H1 (cell line): ENCODE measurements at regions not wholly inside any gene's neighbourhood (a gene's known extent, or its start where the extent isn't known, plus 50 kb on each side); places are given as distances from the start of the nearest gene placed in this dataset.

Source experiments
- CTCF ChIA-PET: fragments of 300-600 bp; sonication (Branson Sonifier 250); formaldehyde crosslinking; loops from one replicate; lab custom pipeline; 2021; ENCODE audit not compliant: partially characterized antibody; lab: Charles Lee
- POLR2A ChIA-PET: fragments of 300-600 bp; sonication (Branson Sonifier 250); formaldehyde crosslinking; loops from one replicate; lab custom pipeline; 2021; ENCODE audit warnings: inconsistent platforms; ENCODE audit not compliant: partially characterized antibody; lab: Charles Lee
- DNase-seq, 2 experiments: peaks; one replicate each; pipeline versions ENCODE4 v3.0.0 to v3.0.0-alpha.2; 2010 to 2022; ENCODE audit warnings: low spot score in 2 of 2, low read depth in 1 of 2, mixed read lengths in 1 of 2
- FAIRE-seq: peaks from 2 replicates; lab custom pipeline; 2011; peaks lifted over from hg19 to GRCh38; lab: Jason Lieb, UNC
- H2AFZ ChIP-seq: 2 replicates; pipeline ENCODE4 v1.8.1; 2012; ENCODE audit warnings: low read length, inconsistent platforms
- H2AK5ac ChIP-seq: 2 replicates; pipeline ENCODE4 v1.6.1; 2013; ENCODE audit warnings: low read depth, low read length
- H2BK120ac ChIP-seq: replicated peaks from 2 replicates; pipeline ENCODE3; 2013; ENCODE audit warnings: low read depth, low read length, inconsistent platforms
- H2BK12ac ChIP-seq: 2 replicates; pipeline ENCODE4 v1.6.1; 2013; ENCODE audit warnings: low read depth, low read length
- H2BK15ac ChIP-seq: 2 replicates; pipeline ENCODE4 v1.6.1; 2013; ENCODE audit warnings: low read length
- H2BK20ac ChIP-seq: 2 replicates; pipeline ENCODE4 v1.6.1; 2013; ENCODE audit warnings: low read length
- H2BK5ac ChIP-seq: 2 replicates; pipeline ENCODE4 v1.6.1; 2013; ENCODE audit warnings: low read depth, low read length
- H3K14ac ChIP-seq: 2 replicates; pipeline ENCODE4 v1.6.1; 2013; ENCODE audit warnings: inconsistent platforms; ENCODE audit not compliant: insufficient read length
- H3K18ac ChIP-seq: 2 replicates; pipeline ENCODE4 v1.6.1; 2013; ENCODE audit warnings: low read length; ENCODE audit errors: extremely low read depth
- H3K23ac ChIP-seq: 2 replicates; pipeline ENCODE4 v1.6.1; 2013; ENCODE audit warnings: inconsistent platforms; ENCODE audit not compliant: insufficient read length
- H3K23me2 ChIP-seq: 2 replicates; pipeline ENCODE4 v1.6.1; 2013; ENCODE audit warnings: low read depth, low read length
- H3K27ac ChIP-seq: 2 replicates; pipeline ENCODE4 v1.6.1; 2011; ENCODE audit warnings: low read depth, low read length, inconsistent platforms
- H3K27me3 ChIP-seq, 4 experiments: replicated peaks in 1 of 4; 1 replicate in 1 of 4; 2 replicates in 3 of 4; pipeline versions ENCODE4 v1.6.1 to v1.8.1; 2011 to 2013; ENCODE audit warnings: low read length in 3 of 4, mild to moderate bottlenecking in 3 of 4, inconsistent platforms in 2 of 4, mixed read lengths in 2 of 4, moderate library complexity in 1 of 4; ENCODE audit not compliant: control insufficient read depth in 3 of 4, insufficient read depth in 3 of 4; ENCODE audit errors: extremely low read depth in 1 of 4
- H3K36me3 ChIP-seq, 4 experiments: 2 replicates each; pipeline versions ENCODE4 v1.6.1 to v1.8.1; 2011 to 2013; ENCODE audit warnings: mild to moderate bottlenecking in 4 of 4, low read length in 3 of 4, moderate library complexity in 2 of 4, control low read depth in 1 of 4, inconsistent platforms in 1 of 4; ENCODE audit not compliant: insufficient read depth in 4 of 4, control insufficient read depth in 2 of 4
- H3K4ac ChIP-seq: replicated peaks from 2 replicates; pipeline ENCODE3; 2013; ENCODE audit warnings: low read length, low read depth, mixed read lengths, inconsistent platforms; ENCODE audit not compliant: insufficient read length
- H3K4me1 ChIP-seq, 4 experiments: replicated peaks in 1 of 4; 1 replicate in 1 of 4; 2 replicates in 3 of 4; pipeline versions ENCODE4 v1.6.1 to v1.8.1; 2011 to 2013; ENCODE audit warnings: low read length in 3 of 4, inconsistent platforms in 2 of 4, mixed read lengths in 1 of 4; ENCODE audit not compliant: insufficient read depth in 4 of 4, control insufficient read depth in 3 of 4
- H3K4me2 ChIP-seq, 2 experiments: 2 replicates each; pipeline versions ENCODE4 v1.6.1 to v1.8.1; 2011 to 2013; ENCODE audit warnings: low read depth in 2 of 2, low read length in 2 of 2, control low read depth in 1 of 2, inconsistent platforms in 1 of 2, mild to moderate bottlenecking in 1 of 2; ENCODE audit not compliant: insufficient read depth in 1 of 2
- H3K4me3 ChIP-seq, 4 experiments: fragments of 200-600, 300-600 bp in 1 of 4; sonication (generic), shearing (Covaris generic), sonication (Bioruptor Twin) in 1 of 4; 2 replicates each; pipeline versions ENCODE4 v1.5.1 to v1.8.1; 2011 to 2016; ENCODE audit warnings: low read length in 4 of 4, low read depth in 3 of 4, control low read depth in 2 of 4, inconsistent platforms in 2 of 4, mild to moderate bottlenecking in 2 of 4, mixed read lengths in 1 of 4, moderate library complexity in 1 of 4; ENCODE audit not compliant: insufficient read depth in 2 of 4; ENCODE audit errors: extremely low read depth in 1 of 4
- H3K56ac ChIP-seq: replicated peaks from 2 replicates; pipeline ENCODE3; 2013; ENCODE audit warnings: low read depth, mild to moderate bottlenecking, mixed read lengths, low read length, inconsistent platforms; ENCODE audit not compliant: insufficient read length
- H3K79me1 ChIP-seq: 2 replicates; pipeline ENCODE4 v1.6.1; 2013; ENCODE audit warnings: low read depth, low read length, control low read depth
- H3K79me2 ChIP-seq, 2 experiments: 2 replicates each; pipeline versions ENCODE4 v1.6.1 to v1.8.1; 2012 to 2013; ENCODE audit warnings: low read length in 2 of 2, mild to moderate bottlenecking in 2 of 2, inconsistent platforms in 1 of 2; ENCODE audit not compliant: insufficient read depth in 2 of 2, control insufficient read depth in 1 of 2
- H3K9ac ChIP-seq, 4 experiments: replicated peaks in 1 of 4; 1 replicate in 1 of 4; 2 replicates in 3 of 4; pipeline versions ENCODE4 v1.6.1 to v1.8.1; 2011 to 2013; ENCODE audit warnings: low read depth in 3 of 4, low read length in 3 of 4, control low read depth in 2 of 4, mild to moderate bottlenecking in 2 of 4, moderate library complexity in 2 of 4, inconsistent platforms in 1 of 4; ENCODE audit errors: extremely low read depth in 1 of 4
- H3K9me3 ChIP-seq, 2 experiments: 2 replicates each; pipeline versions ENCODE4 v1.6.1 to v1.8.1; 2012 to 2013; ENCODE audit warnings: mild to moderate bottlenecking in 2 of 2, moderate library complexity in 2 of 2, control low read depth in 1 of 2, inconsistent platforms in 1 of 2, low read depth in 1 of 2, low read length in 1 of 2, mixed read lengths in 1 of 2; ENCODE audit not compliant: insufficient read depth in 2 of 2
- H4K20me1 ChIP-seq, 2 experiments: replicated peaks in 1 of 2; 2 replicates each; pipeline versions ENCODE3 to v1.8.1; 2011 to 2013; ENCODE audit warnings: inconsistent platforms in 2 of 2, low read length in 2 of 2, mild to moderate bottlenecking in 1 of 2; ENCODE audit not compliant: insufficient read depth in 2 of 2, control insufficient read depth in 1 of 2
- H4K5ac ChIP-seq: 2 replicates; pipeline ENCODE4 v1.6.1; 2013; ENCODE audit warnings: low read length, low read depth, mixed read lengths, inconsistent platforms; ENCODE audit not compliant: insufficient read length
- H4K8ac ChIP-seq: 2 replicates; pipeline ENCODE4 v1.8.0; 2013; ENCODE audit warnings: mild to moderate bottlenecking, moderate library complexity, low read length, inconsistent platforms; ENCODE audit not compliant: insufficient read depth; ENCODE audit errors: extremely low read depth
- H4K91ac ChIP-seq: replicated peaks from 2 replicates; pipeline ENCODE3; 2013; ENCODE audit warnings: low read length, mixed read lengths, inconsistent platforms; ENCODE audit not compliant: insufficient read length
- GABPA ChIP-seq: IDR thresholded peaks from 2 replicates; pipeline ENCODE4 v1.6.1; 2011; ENCODE audit warnings: mild to moderate bottlenecking, low read length, moderate library complexity, borderline replicate concordance; ENCODE audit not compliant: insufficient read depth
- POU5F1 ChIP-seq: IDR thresholded peaks from 2 replicates; pipeline ENCODE4 v1.6.1; 2011; ENCODE audit warnings: low read depth, mild to moderate bottlenecking, low read length, moderate library complexity
- RXRA ChIP-seq: IDR thresholded peaks from 2 replicates; pipeline ENCODE4 v1.6.1; 2011; ENCODE audit warnings: low read depth, mild to moderate bottlenecking, low read length, moderate library complexity; ENCODE audit not compliant: insufficient read depth
- SIX5 ChIP-seq: IDR thresholded peaks from 2 replicates; pipeline ENCODE4 v1.6.1; 2011; ENCODE audit warnings: mild to moderate bottlenecking, low read depth, low read length

- FAIRE-seq: no peak
- no peak overlapping the region for H3K4ac ChIP-seq
- H3K18ac ChIP-seq: no peak overlapping the region
- H3K9me3 ChIP-seq: no peaks in the 10 kb centered on the region
- ChIA-PET POLR2A (no interaction called here), CTCF (no interaction called here)
- no peak overlapping the region for H2AFZ ChIP-seq
- no peak overlapping the region for H2BK12ac ChIP-seq
- H2BK120ac ChIP-seq: no peak overlapping the region
- no peak overlapping the region for H2BK15ac ChIP-seq
- H4K8ac ChIP-seq: no peak overlapping the region
- TF ChIP-seq POU5F1 (no peak), SIX5 (no peak), GABPA (no peak), RXRA (no peak)
- no peak overlapping the region for H3K23ac ChIP-seq
- H4K20me1 ChIP-seq: no peaks in the 10 kb centered on the region
- no peak overlapping the region for H3K4me3 ChIP-seq
- no peak overlapping the region for H2AK5ac ChIP-seq
- no peak for DNase-seq
- H3K27ac ChIP-seq: no peak overlapping the region
- H3K36me3 ChIP-seq: no peaks in the 10 kb centered on the region
- H3K9ac ChIP-seq: no peak overlapping the region
- H3K79me2 ChIP-seq: no peaks in the 10 kb centered on the region
- no peak overlapping the region for H4K5ac ChIP-seq
- no peaks in the 10 kb centered on the region for H3K79me1 ChIP-seq
- H3K4me2 ChIP-seq: no peak overlapping the region
- H3K23me2 ChIP-seq: no peaks in the 10 kb centered on the region
- H2BK5ac ChIP-seq: no peak overlapping the region
- H2BK20ac ChIP-seq: no peak overlapping the region
- no peak overlapping the region for H4K91ac ChIP-seq
- H3K27me3 ChIP-seq: no peaks in the 10 kb centered on the region
- H3K56ac ChIP-seq: no peak overlapping the region
- H3K4me1 ChIP-seq: no peaks in the 10 kb centered on the region
- no peak overlapping the region for H3K14ac ChIP-seq
These were observed 222.6 kb upstream of the KCTD3 start for GRCh38 chr1:215344539-215344938.
